Endothelial cell of umbilical vein (primary cell): ENCODE measurements at regions not wholly inside any gene's neighbourhood (a gene's known extent, or its start where the extent isn't known, plus 50 kb on each side); places are given as distances from the start of the nearest gene placed in this dataset.

Experiments
- BruUV-seq: library from RNA; stranded (reverse); fragments of 400-500 nt; replicated peaks from 2 replicates; lab custom pipeline; 2021; lab: Mats Ljungman, UMichigan
- CTCF ChIA-PET: fragments of 300-600, 350-600 bp; sonication (Branson Sonifier 250); formaldehyde crosslinking; loops from one replicate; lab custom pipeline; 2021; ENCODE audit warnings: antibody characterized with exemption, inconsistent platforms; lab: Charles Lee
- POLR2A ChIA-PET: fragments of 300-600, 350-600 bp; sonication (Branson Sonifier 250); formaldehyde crosslinking; loops from one replicate; lab custom pipeline; 2021; ENCODE audit warnings: antibody characterized with exemption, inconsistent platforms; lab: Charles Lee
- DNase-seq: peaks from one replicate; pipeline ENCODE4 v3.0.0-alpha.2; 2011; ENCODE audit warnings: low read depth, low spot score
- FAIRE-seq: peaks from 2 replicates; lab custom pipeline; 2011; peaks lifted over from hg19 to GRCh38; lab: Jason Lieb, UNC
- H2AFZ ChIP-seq: 2 replicates; pipeline ENCODE4 v1.6.0; 2012; ENCODE audit warnings: low read depth, low read length, control low read depth, inconsistent platforms
- H3K27ac ChIP-seq: 2 replicates; pipeline ENCODE4 v1.5.1; 2011; ENCODE audit warnings: low read depth, mild to moderate bottlenecking, control low read depth, low read length, moderate library complexity; ENCODE audit not compliant: insufficient read depth
- H3K27me3 ChIP-seq, 2 experiments: 2 replicates each; pipeline versions ENCODE4 v1.6.0 to v1.6.1; 2011; ENCODE audit warnings: low read length in 2 of 2, mixed read lengths in 1 of 2; ENCODE audit not compliant: control insufficient read depth in 2 of 2, insufficient read depth in 2 of 2
- H3K36me3 ChIP-seq, 2 experiments: 2 replicates in 1 of 2; 3 replicates in 1 of 2; pipeline ENCODE4 v1.5.1; 2011; ENCODE audit warnings: low read length in 2 of 2, mild to moderate bottlenecking in 1 of 2, moderate library complexity in 1 of 2; ENCODE audit not compliant: control insufficient read depth in 2 of 2, insufficient read depth in 2 of 2; ENCODE audit errors: extremely low read depth in 1 of 2
- H3K4me1 ChIP-seq: 3 replicates; pipeline ENCODE4 v1.5.1; 2011; ENCODE audit warnings: mild to moderate bottlenecking, low read length; ENCODE audit not compliant: control insufficient read depth, insufficient read depth; ENCODE audit errors: extremely low read depth
- H3K4me2 ChIP-seq: 2 replicates; pipeline ENCODE4 v1.6.1; 2011; ENCODE audit warnings: low read length, control low read depth, mixed read lengths; ENCODE audit not compliant: insufficient read depth
- H3K4me3 ChIP-seq, 3 experiments: fragments of 200-600 bp in 1 of 3; sonication (generic), shearing (Covaris generic) in 1 of 3; replicated peaks in 1 of 3; 2 replicates each; pipeline ENCODE4 v1.5.1; 2011 to 2016; ENCODE audit warnings: control low read depth in 3 of 3, low read length in 3 of 3, mild to moderate bottlenecking in 2 of 3, inconsistent platforms in 1 of 3, low read depth in 1 of 3, moderate library complexity in 1 of 3; ENCODE audit not compliant: insufficient read depth in 1 of 3
- H3K79me2 ChIP-seq: 2 replicates; pipeline ENCODE4 v1.6.0; 2012; ENCODE audit warnings: low read length, inconsistent platforms; ENCODE audit not compliant: control insufficient read depth, insufficient read depth
- H3K9ac ChIP-seq: replicated peaks from 2 replicates; pipeline ENCODE3; 2011; ENCODE audit warnings: low read length, control low read depth; ENCODE audit not compliant: insufficient read depth; ENCODE audit errors: extremely low read depth
- H3K9me1 ChIP-seq: replicated peaks from 3 replicates; pipeline ENCODE4 v1.6.0; 2011; ENCODE audit warnings: mild to moderate bottlenecking, low read length; ENCODE audit not compliant: control insufficient read depth, insufficient read depth; ENCODE audit errors: extremely low read depth
- H3K9me3 ChIP-seq: replicated peaks from 2 replicates; pipeline ENCODE4 v1.5.1; 2012; ENCODE audit warnings: low read length, inconsistent platforms; ENCODE audit not compliant: control insufficient read depth, insufficient read depth
- H4K20me1 ChIP-seq: replicated peaks from 2 replicates; pipeline ENCODE3; 2011; ENCODE audit warnings: mild to moderate bottlenecking, low read length; ENCODE audit not compliant: control insufficient read depth, insufficient read depth; ENCODE audit errors: extremely low read depth
- EZH2 ChIP-seq: IDR thresholded peaks from 2 replicates; pipeline ENCODE4 v1.6.1; 2012; ENCODE audit warnings: borderline replicate concordance, low read depth, mild to moderate bottlenecking, moderate library complexity, low read length, inconsistent platforms; ENCODE audit not compliant: severe bottlenecking
- FOS ChIP-seq: IDR thresholded peaks from 2 replicates; pipeline ENCODE4 v1.6.1; 2011; ENCODE audit warnings: mild to moderate bottlenecking, low read length, moderate library complexity, borderline replicate concordance; ENCODE audit not compliant: insufficient read depth
- GATA2 ChIP-seq: IDR thresholded peaks from 2 replicates; pipeline ENCODE4 v1.7.0; 2011; ENCODE audit warnings: low read depth, mild to moderate bottlenecking, moderate library complexity, mixed read lengths, low read length; ENCODE audit not compliant: insufficient read length, insufficient read depth
- JUN ChIP-seq: IDR thresholded peaks from 2 replicates; pipeline ENCODE4 v1.6.1; 2011; ENCODE audit warnings: borderline replicate concordance, low read depth; ENCODE audit not compliant: insufficient read length, insufficient read depth
- MYC ChIP-seq: IDR thresholded peaks from one replicate; pipeline ENCODE4 v1.6.1; 2011; ENCODE audit warnings: mild to moderate bottlenecking, low read depth, low read length
- POLR2A ChIP-seq: IDR thresholded peaks from 2 replicates; pipeline ENCODE4 v1.6.1; 2012; ENCODE audit warnings: low read depth, mild to moderate bottlenecking, control low read depth, low read length
- POLR2AphosphoS5 ChIP-seq: IDR thresholded peaks from 2 replicates; pipeline ENCODE4 v1.6.1; 2012; ENCODE audit warnings: low read depth, mild to moderate bottlenecking, control low read depth, low read length, moderate library complexity; ENCODE audit not compliant: insufficient read depth
- dilution Hi-C: fragments of 300-500 bp; cut with MboI; formaldehyde crosslinking; loops from one replicate; pipeline ENCODE4 v1.15.0; 2019; ENCODE audit warnings: low sequenced_read_pairs; ENCODE audit not compliant: extremely low pct_ligation_motif_present
- intact Hi-C: fragments of 100-400 bp; cut with micrococcal nuclease; formaldehyde crosslinking; loops from one replicate; pipeline ENCODE4 v1.10.0; 2022
- TF ChIP-seq, protein P1 (sequence below), 2 donors: IDR thresholded peaks; 1 replicate in 1 of 2; 2 replicates in 1 of 2; pipeline ENCODE4 v1.5.1; 2011; ENCODE audit warnings: low read length in 2 of 2, mild to moderate bottlenecking in 2 of 2, moderate library complexity in 2 of 2, control low read depth in 1 of 2, inconsistent platforms in 1 of 2, low read depth in 1 of 2; ENCODE audit not compliant: insufficient read depth in 1 of 2; ENCODE audit errors: extremely low read depth in 1 of 2
- TF ChIP-seq, protein P2 (sequence below): IDR thresholded peaks from 2 replicates; pipeline ENCODE4 v1.6.1; 2011; ENCODE audit not compliant: insufficient read depth, insufficient read length

- H3K9me1 ChIP-seq: no peaks in the 10 kb centered on the region
- POLR2A ChIA-PET: no interaction called here
- FAIRE-seq: no peak
- H3K4me2 ChIP-seq: no peak overlapping the region
- H2AFZ ChIP-seq: no peak overlapping the region
- no peaks in the 10 kb centered on the region for H3K79me2 ChIP-seq
- TF ChIP-seq, protein P1, sequence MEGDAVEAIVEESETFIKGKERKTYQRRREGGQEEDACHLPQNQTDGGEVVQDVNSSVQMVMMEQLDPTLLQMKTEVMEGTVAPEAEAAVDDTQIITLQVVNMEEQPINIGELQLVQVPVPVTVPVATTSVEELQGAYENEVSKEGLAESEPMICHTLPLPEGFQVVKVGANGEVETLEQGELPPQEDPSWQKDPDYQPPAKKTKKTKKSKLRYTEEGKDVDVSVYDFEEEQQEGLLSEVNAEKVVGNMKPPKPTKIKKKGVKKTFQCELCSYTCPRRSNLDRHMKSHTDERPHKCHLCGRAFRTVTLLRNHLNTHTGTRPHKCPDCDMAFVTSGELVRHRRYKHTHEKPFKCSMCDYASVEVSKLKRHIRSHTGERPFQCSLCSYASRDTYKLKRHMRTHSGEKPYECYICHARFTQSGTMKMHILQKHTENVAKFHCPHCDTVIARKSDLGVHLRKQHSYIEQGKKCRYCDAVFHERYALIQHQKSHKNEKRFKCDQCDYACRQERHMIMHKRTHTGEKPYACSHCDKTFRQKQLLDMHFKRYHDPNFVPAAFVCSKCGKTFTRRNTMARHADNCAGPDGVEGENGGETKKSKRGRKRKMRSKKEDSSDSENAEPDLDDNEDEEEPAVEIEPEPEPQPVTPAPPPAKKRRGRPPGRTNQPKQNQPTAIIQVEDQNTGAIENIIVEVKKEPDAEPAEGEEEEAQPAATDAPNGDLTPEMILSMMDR (IDR thresholded peaks at IDR 0.05; ENCODE audit: extremely low read depth in 1 of 2, insufficient read depth in 1 of 2, low read depth in 1 of 2, low read length in 2 of 2): no peak
- TF ChIP-seq, protein P2, sequence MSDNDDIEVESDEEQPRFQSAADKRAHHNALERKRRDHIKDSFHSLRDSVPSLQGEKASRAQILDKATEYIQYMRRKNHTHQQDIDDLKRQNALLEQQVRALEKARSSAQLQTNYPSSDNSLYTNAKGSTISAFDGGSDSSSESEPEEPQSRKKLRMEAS: no peak
- TF ChIP-seq FOS: no peak
- TF ChIP-seq EZH2: no peak
- no peak for TF ChIP-seq GATA2
- TF ChIP-seq POLR2A: no peak
- TF ChIP-seq MYC: no peak
- no peak for TF ChIP-seq JUN
- no peak for TF ChIP-seq POLR2AphosphoS5
- H3K9ac ChIP-seq: no peak overlapping the region
- BruUV-seq: no TSS peak
- H3K27ac ChIP-seq: no peak overlapping the region
- CTCF ChIA-PET: no interaction called here
- H3K36me3 ChIP-seq: no peaks in the 10 kb centered on the region
- H3K4me1 ChIP-seq: peaks cover 23% of the 10 kb centered on the region
- H3K4me3 ChIP-seq: no peak overlapping the region
- H4K20me1 ChIP-seq: no peaks in the 10 kb centered on the region
- H3K27me3 ChIP-seq: no peaks in the 10 kb centered on the region
- no peaks in the 10 kb centered on the region for H3K9me3 ChIP-seq
- DNase-seq: no peak
- dilution Hi-C loops: no loop called here
- intact Hi-C loops: no loop called here
These were observed 347.4 kb downstream of the BCOR start for GRCh38 chrX:39750256-39750790.
